ENCODE measurements at regions not wholly inside any gene's neighbourhood (a gene's known extent, or its start where the extent isn't known, plus 50 kb on each side); places are given as distances from the start of the nearest gene placed in this dataset.

DNA sequence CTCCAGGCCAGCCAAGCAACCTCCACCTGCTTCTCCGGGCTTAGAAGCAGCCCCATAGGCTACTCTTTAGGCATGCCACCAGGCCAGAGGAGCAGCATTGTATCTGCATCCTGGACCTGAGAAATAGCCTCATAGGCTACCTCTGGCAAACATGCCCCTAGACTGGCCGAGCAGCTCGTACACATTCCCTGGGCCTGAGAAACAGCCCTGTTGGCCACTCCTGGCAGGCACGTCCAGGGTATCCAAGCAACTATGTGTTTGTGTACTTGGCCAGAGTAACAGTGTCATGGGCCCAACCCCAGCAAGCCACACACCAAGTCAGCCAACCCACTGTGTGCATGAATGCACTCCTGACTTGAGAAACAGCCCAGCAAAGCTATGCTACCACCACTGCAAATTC lies 498.7 kb upstream of the CDIN1 start:
- Histone ChIP-seq H2BK12ac (ENCODE audit: low read length in 2 of 2) (no peak overlapping the region), H3K9ac (ENCODE audit: low read length) (no peak overlapping the region), H3K18ac (ENCODE audit: low read depth in 1 of 2, low read length in 2 of 2) (no peak overlapping the region), H3K4me2 (ENCODE audit: low read length, poor library complexity, severe bottlenecking) (no peak overlapping the region), H3K27me3 (ENCODE audit: control insufficient read depth in 1 of 2, insufficient read depth in 1 of 2, low read length in 2 of 2) (no peaks in the 10 kb centered on the region), H3K79me1 (replicated peaks; ENCODE audit: low read length, poor library complexity, severe bottlenecking) (no peaks in the 10 kb centered on the region), H3K36me3 (ENCODE audit: control insufficient read depth in 1 of 2, insufficient read depth in 2 of 2, low read depth in 1 of 2, low read length in 2 of 2) (no peaks in the 10 kb centered on the region), H3K9me3 (ENCODE audit: control insufficient read depth, low read length) (peaks cover 31% of the 10 kb centered on the region), H2BK5ac (ENCODE audit: low read depth, low read length, poor library complexity, severe bottlenecking) (no peak overlapping the region), H3K4me3 (ENCODE audit: insufficient read depth in 1 of 2, low read depth in 1 of 2, low read length in 2 of 2) (no peak overlapping the region), H4K8ac (ENCODE audit: low read length) (no peak overlapping the region), H3K23ac (ENCODE audit: low read length in 2 of 2) (peak overlapping the region in 1 of 2 experiments; percentile 47), H3K14ac (ENCODE audit: low read length in 2 of 2) (no peak overlapping the region), H2AFZ (ENCODE audit: low read depth, low read length) (no peak overlapping the region), H2BK120ac (ENCODE audit: low read depth, low read length) (no peak overlapping the region), H3K4ac (ENCODE audit: low read depth in 1 of 2, low read length in 2 of 2) (no peak overlapping the region), H2BK15ac (ENCODE audit: low read depth, poor library complexity, severe bottlenecking) (no peak overlapping the region), H3K27ac (ENCODE audit: low read length, poor library complexity, severe bottlenecking) (no peak overlapping the region), H2AK5ac (ENCODE audit: low read length, severe bottlenecking) (no peak overlapping the region), H3K4me1 (ENCODE audit: control insufficient read depth, insufficient read depth, low read depth, low read length) (no peaks in the 10 kb centered on the region), H4K91ac (ENCODE audit: low read length) (no peak overlapping the region)
- no peak for DNase-seq
- 63% methylated on average over 4 of the region's 4 CpGs for WGBS

GRCh38 chr15:36090286-36090946 lies 489.0 kb upstream of the CDIN1 start:
- H3K4me2 ChIP-seq (ENCODE audit: low read length, poor library complexity, severe bottlenecking), result no peak overlapping the region
- H2BK5ac ChIP-seq (ENCODE audit: low read depth, low read length, poor library complexity, severe bottlenecking), result no peak overlapping the region
- no peak overlapping the region for H3K4me3 ChIP-seq (ENCODE audit: insufficient read depth in 1 of 2, low read depth in 1 of 2, low read length in 2 of 2)
- H3K79me1 ChIP-seq (replicated peaks; ENCODE audit: low read length, poor library complexity, severe bottlenecking), result no peaks in the 10 kb centered on the region
- no peaks in the 10 kb centered on the region for H3K9me3 ChIP-seq (ENCODE audit: control insufficient read depth, low read length)
- H2AK5ac ChIP-seq (ENCODE audit: low read length, severe bottlenecking), result no peak overlapping the region
- peak; percentile 29 for DNase-seq
- H3K9ac ChIP-seq (ENCODE audit: low read length), result no peak overlapping the region
- no peak overlapping the region for H2AFZ ChIP-seq (ENCODE audit: low read depth, low read length)
- no peaks in the 10 kb centered on the region for H3K36me3 ChIP-seq (ENCODE audit: control insufficient read depth in 1 of 2, insufficient read depth in 2 of 2, low read depth in 1 of 2, low read length in 2 of 2)
- WGBS, result no CpG with 5 or more reads among the region's 1 CpG
- H3K18ac ChIP-seq (ENCODE audit: low read depth in 1 of 2, low read length in 2 of 2), result no peak overlapping the region
- H2BK12ac ChIP-seq (ENCODE audit: low read length in 2 of 2), result no peak overlapping the region
- no peak overlapping the region for H3K14ac ChIP-seq (ENCODE audit: low read length in 2 of 2)
- H3K23ac ChIP-seq (ENCODE audit: low read length in 2 of 2), result no peak overlapping the region
- no peak overlapping the region for H4K91ac ChIP-seq (ENCODE audit: low read length)
- no peak overlapping the region for H3K27ac ChIP-seq (ENCODE audit: low read length, poor library complexity, severe bottlenecking)
- H3K4ac ChIP-seq (ENCODE audit: low read depth in 1 of 2, low read length in 2 of 2), result no peak overlapping the region
- no peaks in the 10 kb centered on the region for H3K27me3 ChIP-seq (ENCODE audit: control insufficient read depth in 1 of 2, insufficient read depth in 1 of 2, low read length in 2 of 2)
- H4K8ac ChIP-seq (ENCODE audit: low read length), result no peak overlapping the region
- no peak overlapping the region for H2BK15ac ChIP-seq (ENCODE audit: low read depth, poor library complexity, severe bottlenecking)
- H2BK120ac ChIP-seq (ENCODE audit: low read depth, low read length), result no peak overlapping the region
- H3K4me1 ChIP-seq (ENCODE audit: control insufficient read depth, insufficient read depth, low read depth, low read length), result no peaks in the 10 kb centered on the region

GRCh38 chr15:36106640-36107335 lies 472.6 kb upstream of the CDIN1 start:
- Histone ChIP-seq H3K9me3 (ENCODE audit: control insufficient read depth, low read length) (no peaks in the 10 kb centered on the region), H2BK120ac (ENCODE audit: low read depth, low read length) (no peak overlapping the region), H3K36me3 (ENCODE audit: control insufficient read depth in 1 of 2, insufficient read depth in 2 of 2, low read depth in 1 of 2, low read length in 2 of 2) (no peaks in the 10 kb centered on the region), H3K9ac (ENCODE audit: low read length) (no peak overlapping the region), H4K91ac (ENCODE audit: low read length) (no peak overlapping the region), H4K8ac (ENCODE audit: low read length) (no peak overlapping the region), H3K79me1 (replicated peaks; ENCODE audit: low read length, poor library complexity, severe bottlenecking) (no peaks in the 10 kb centered on the region), H3K4ac (ENCODE audit: low read depth in 1 of 2, low read length in 2 of 2) (no peak overlapping the region), H2BK12ac (ENCODE audit: low read length in 2 of 2) (no peak overlapping the region), H2AK5ac (ENCODE audit: low read length, severe bottlenecking) (no peak overlapping the region), H3K27me3 (ENCODE audit: control insufficient read depth in 1 of 2, insufficient read depth in 1 of 2, low read length in 2 of 2) (no peaks in the 10 kb centered on the region), H2BK5ac (ENCODE audit: low read depth, low read length, poor library complexity, severe bottlenecking) (no peak overlapping the region), H3K4me2 (ENCODE audit: low read length, poor library complexity, severe bottlenecking) (no peak overlapping the region), H3K4me1 (ENCODE audit: control insufficient read depth, insufficient read depth, low read depth, low read length) (no peaks in the 10 kb centered on the region), H3K4me3 (ENCODE audit: insufficient read depth in 1 of 2, low read depth in 1 of 2, low read length in 2 of 2) (no peak overlapping the region), H2AFZ (ENCODE audit: low read depth, low read length) (no peak overlapping the region), H3K27ac (ENCODE audit: low read length, poor library complexity, severe bottlenecking) (no peak overlapping the region), H3K14ac (ENCODE audit: low read length in 2 of 2) (no peak overlapping the region), H3K23ac (ENCODE audit: low read length in 2 of 2) (no peak overlapping the region), H2BK15ac (ENCODE audit: low read depth, poor library complexity, severe bottlenecking) (no peak overlapping the region), H3K18ac (ENCODE audit: low read depth in 1 of 2, low read length in 2 of 2) (no peak overlapping the region)
- DNase-seq, result no peak
- WGBS, result 82% methylated on average over 5 of the region's 6 CpGs

DNA sequence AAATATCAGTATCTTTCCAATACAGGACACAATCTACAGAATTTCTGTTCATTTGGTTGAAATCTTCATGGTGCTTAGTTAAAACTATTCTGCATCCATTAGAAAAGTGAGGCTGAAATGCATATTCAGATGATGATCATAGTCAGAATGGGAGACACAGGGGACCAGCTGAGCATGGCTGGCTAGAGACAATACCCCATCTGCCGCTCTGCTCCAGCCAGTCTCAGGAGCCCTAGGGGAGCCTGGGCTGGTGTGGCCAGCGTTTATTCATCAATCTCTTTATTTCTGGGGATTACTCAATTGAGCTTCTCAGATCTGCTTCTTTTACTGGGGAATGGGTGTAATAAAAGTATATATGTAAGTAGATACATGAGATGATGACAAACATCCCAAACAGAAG lies 470.9 kb upstream of the CDIN1 start:
- H4K8ac ChIP-seq (ENCODE audit: low read length), result no peak overlapping the region
- 93% methylated on average over 2 of the region's 2 CpGs for WGBS
- H3K4me2 ChIP-seq (ENCODE audit: low read length, poor library complexity, severe bottlenecking), result no peak overlapping the region
- H3K18ac ChIP-seq (ENCODE audit: low read depth in 1 of 2, low read length in 2 of 2), result no peak overlapping the region
- no peak overlapping the region for H2BK12ac ChIP-seq (ENCODE audit: low read length in 2 of 2)
- no peak overlapping the region for H3K9ac ChIP-seq (ENCODE audit: low read length)
- no peak overlapping the region for H2BK120ac ChIP-seq (ENCODE audit: low read depth, low read length)
- no peak overlapping the region for H3K4ac ChIP-seq (ENCODE audit: low read depth in 1 of 2, low read length in 2 of 2)
- no peak overlapping the region for H2BK5ac ChIP-seq (ENCODE audit: low read depth, low read length, poor library complexity, severe bottlenecking)
- no peaks in the 10 kb centered on the region for H3K4me1 ChIP-seq (ENCODE audit: control insufficient read depth, insufficient read depth, low read depth, low read length)
- no peak for DNase-seq
- H3K4me3 ChIP-seq (ENCODE audit: insufficient read depth in 1 of 2, low read depth in 1 of 2, low read length in 2 of 2), result no peak overlapping the region
- H3K23ac ChIP-seq (ENCODE audit: low read length in 2 of 2), result no peak overlapping the region
- H3K27me3 ChIP-seq (ENCODE audit: control insufficient read depth in 1 of 2, insufficient read depth in 1 of 2, low read length in 2 of 2), result peaks cover 0 to 3% of the 10 kb centered on the region in 2 experiments
- H2BK15ac ChIP-seq (ENCODE audit: low read depth, poor library complexity, severe bottlenecking), result no peak overlapping the region
- no peaks in the 10 kb centered on the region for H3K9me3 ChIP-seq (ENCODE audit: control insufficient read depth, low read length)
- H3K79me1 ChIP-seq (replicated peaks; ENCODE audit: low read length, poor library complexity, severe bottlenecking), result no peaks in the 10 kb centered on the region
- no peak overlapping the region for H2AFZ ChIP-seq (ENCODE audit: low read depth, low read length)
- no peak overlapping the region for H3K14ac ChIP-seq (ENCODE audit: low read length in 2 of 2)
- no peak overlapping the region for H2AK5ac ChIP-seq (ENCODE audit: low read length, severe bottlenecking)
- H4K91ac ChIP-seq (ENCODE audit: low read length), result no peak overlapping the region
- no peak overlapping the region for H3K27ac ChIP-seq (ENCODE audit: low read length, poor library complexity, severe bottlenecking)
- H3K36me3 ChIP-seq (ENCODE audit: control insufficient read depth in 1 of 2, insufficient read depth in 2 of 2, low read depth in 1 of 2, low read length in 2 of 2), result no peaks in the 10 kb centered on the region
